ENCODE measurements at regions not wholly inside any gene's neighbourhood (a gene's known extent, or its start where the extent isn't known, plus 50 kb on each side); places are given as distances from the start of the nearest gene placed in this dataset.

DNA sequence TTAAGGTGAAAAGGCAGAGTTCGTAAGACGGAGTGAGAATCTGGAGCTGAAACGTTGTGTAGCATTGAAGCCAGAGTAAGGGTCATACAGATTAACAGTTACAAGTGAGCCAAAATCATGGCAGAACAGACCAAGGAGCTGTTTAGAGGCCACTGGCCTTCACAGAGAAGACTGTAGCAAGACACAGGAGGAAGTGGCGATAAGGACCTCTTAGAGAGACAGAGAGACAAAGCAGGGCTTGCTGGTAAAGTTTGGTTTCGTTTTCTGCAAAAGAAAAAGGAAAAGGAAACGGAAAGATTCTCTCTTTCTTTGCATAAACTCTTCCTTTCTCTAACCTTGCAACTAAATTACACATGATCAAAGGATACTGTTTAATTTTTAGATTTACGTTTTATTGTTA is 83.0 kb downstream of the AASDHPPT start:
- Histone ChIP-seq H3K4me3 (no peak overlapping the region), H3K27me3 (no peaks in the 10 kb centered on the region), H3K36me3 (no peaks in the 10 kb centered on the region), H3K27ac (no peak overlapping the region), H3K9me3 (no peaks in the 10 kb centered on the region), H3K4me1 (peaks cover 19% of the 10 kb centered on the region)
- intact Hi-C loops (cut with DNase I), result no loop called here
- no peak for DNase-seq (ENCODE audit: extremely low spot score in 2 of 2)
- TF ChIP-seq POLR2A (IDR thresholded peaks at IDR 0.05), result no peak
- TF ChIP-seq, protein P1, sequence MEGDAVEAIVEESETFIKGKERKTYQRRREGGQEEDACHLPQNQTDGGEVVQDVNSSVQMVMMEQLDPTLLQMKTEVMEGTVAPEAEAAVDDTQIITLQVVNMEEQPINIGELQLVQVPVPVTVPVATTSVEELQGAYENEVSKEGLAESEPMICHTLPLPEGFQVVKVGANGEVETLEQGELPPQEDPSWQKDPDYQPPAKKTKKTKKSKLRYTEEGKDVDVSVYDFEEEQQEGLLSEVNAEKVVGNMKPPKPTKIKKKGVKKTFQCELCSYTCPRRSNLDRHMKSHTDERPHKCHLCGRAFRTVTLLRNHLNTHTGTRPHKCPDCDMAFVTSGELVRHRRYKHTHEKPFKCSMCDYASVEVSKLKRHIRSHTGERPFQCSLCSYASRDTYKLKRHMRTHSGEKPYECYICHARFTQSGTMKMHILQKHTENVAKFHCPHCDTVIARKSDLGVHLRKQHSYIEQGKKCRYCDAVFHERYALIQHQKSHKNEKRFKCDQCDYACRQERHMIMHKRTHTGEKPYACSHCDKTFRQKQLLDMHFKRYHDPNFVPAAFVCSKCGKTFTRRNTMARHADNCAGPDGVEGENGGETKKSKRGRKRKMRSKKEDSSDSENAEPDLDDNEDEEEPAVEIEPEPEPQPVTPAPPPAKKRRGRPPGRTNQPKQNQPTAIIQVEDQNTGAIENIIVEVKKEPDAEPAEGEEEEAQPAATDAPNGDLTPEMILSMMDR (IDR thresholded peaks at IDR 0.05), result no peak
- TF ChIP-seq POLR2AphosphoS5 (IDR thresholded peaks at IDR 0.05; ENCODE audit: insufficient read depth in 1 of 2, low read depth in 1 of 2), result no peak

DNA sequence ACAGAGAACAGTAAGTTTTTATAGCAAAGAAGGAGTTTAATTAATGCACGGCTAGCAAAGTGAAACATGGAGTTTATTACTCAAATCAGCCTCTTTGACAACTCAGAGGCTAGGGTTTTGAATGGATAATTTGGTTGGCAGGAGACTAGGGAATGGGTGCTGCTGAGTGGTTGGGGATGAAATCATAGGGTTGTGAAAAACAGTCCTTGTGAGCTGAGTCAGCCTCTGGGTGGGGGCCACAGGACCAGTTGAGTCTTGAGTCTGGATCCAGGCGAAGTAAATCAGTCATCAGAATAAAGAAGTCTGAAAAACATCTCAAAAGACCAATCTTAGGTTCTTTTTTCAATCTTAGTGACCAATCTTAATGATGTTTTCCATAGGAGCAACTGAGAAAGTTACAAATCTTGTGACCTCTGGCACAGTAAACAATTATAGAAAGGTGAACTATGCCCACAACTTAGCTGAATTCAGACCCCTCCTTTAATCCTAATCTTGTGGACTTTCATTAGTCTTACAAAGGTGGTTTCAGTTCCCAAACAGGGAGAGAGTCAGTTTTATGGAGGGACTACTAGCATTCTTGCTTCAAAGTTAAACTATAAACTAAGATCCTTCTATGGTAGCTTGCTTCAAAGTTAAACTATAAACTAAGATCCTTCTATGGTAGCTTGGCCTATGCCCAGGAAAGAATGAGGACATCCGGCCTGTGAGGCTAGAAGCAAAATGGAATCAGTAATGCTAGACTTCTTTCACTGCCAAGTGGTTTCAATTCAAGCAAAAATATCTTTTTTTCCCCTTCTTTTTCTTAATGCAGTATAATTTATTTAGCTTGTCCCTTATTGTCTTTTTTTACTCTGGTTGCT is 84.5 kb downstream of the AASDHPPT start:
- intact Hi-C loops (cut with DNase I), result no loop called here
- Histone ChIP-seq H3K4me3 (no peak overlapping the region), H3K36me3 (no peaks in the 10 kb centered on the region), H3K27me3 (no peaks in the 10 kb centered on the region), H3K9me3 (peaks cover 9% of the 10 kb centered on the region), H3K27ac (no peak overlapping the region), H3K4me1 (peaks cover 13% of the 10 kb centered on the region)
- TF ChIP-seq POLR2A (IDR thresholded peaks at IDR 0.05), result no peak
- TF ChIP-seq POLR2AphosphoS5 (IDR thresholded peaks at IDR 0.05; ENCODE audit: insufficient read depth in 1 of 2, low read depth in 1 of 2), result no peak
- TF ChIP-seq, protein P1 (IDR thresholded peaks at IDR 0.05), result no peak
- DNase-seq (ENCODE audit: extremely low spot score in 2 of 2), result no peak

DNA sequence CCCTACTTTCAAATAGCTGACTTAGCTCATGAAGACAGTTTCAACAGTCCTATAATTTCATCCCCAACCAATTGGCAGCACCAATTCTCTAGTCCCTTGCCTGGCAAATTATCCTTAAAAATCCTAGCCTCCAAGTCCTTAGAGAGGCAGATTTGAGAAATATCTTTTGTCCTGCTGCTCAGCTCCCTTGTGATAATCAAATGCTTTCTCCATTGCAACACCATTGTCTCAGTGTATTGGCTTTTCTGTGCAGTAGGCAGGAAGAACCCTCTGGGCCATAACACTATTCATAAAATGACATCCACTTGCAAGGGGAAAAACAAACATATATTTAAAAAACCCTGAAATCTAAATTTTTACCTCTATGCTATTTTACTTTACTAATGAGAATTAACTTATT is 89.6 kb downstream of the AASDHPPT start:
- Histone ChIP-seq H3K9me3 (peaks cover 19% of the 10 kb centered on the region), H3K36me3 (no peaks in the 10 kb centered on the region), H3K4me1 (peaks cover under 1% of the 10 kb centered on the region), H3K4me3 (no peak overlapping the region), H3K27me3 (no peaks in the 10 kb centered on the region), H3K27ac (no peak overlapping the region)
- DNase-seq (ENCODE audit: extremely low spot score in 2 of 2), result no peak
- intact Hi-C loops (cut with DNase I), result no loop called here
- TF ChIP-seq POLR2AphosphoS5 (IDR thresholded peaks at IDR 0.05; ENCODE audit: insufficient read depth in 1 of 2, low read depth in 1 of 2) (no peak), POLR2A (IDR thresholded peaks at IDR 0.05) (no peak)
- TF ChIP-seq, protein P1 (IDR thresholded peaks at IDR 0.05), result no peak

DNA sequence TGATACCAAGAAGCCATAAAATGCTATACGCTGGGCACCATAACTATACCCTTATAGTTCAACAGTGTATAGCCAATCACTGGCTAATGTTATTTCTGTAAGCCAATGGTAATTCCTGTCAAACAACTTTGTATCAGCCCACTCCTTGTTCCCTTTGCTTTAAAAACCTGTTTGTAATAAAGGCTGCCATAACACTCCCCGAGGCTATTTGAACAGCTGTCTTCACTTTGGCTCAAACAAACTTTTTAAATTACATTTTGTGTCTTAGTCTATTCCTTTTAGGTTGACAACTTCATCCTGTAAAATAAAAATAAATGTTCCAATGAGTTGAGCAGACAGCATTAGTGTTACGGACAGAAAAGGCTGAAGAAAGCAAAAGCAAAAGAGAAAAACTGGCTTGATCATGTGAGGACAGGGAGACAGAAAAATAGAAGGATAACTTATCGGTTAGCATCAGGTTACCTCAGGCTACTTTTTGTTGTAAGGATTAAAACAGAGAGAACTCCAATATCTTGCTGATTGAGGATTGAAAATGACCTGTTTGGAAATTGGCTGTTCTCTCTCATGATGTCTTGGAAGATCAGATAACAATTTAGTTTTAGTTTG is 95.0 kb downstream of the AASDHPPT start:
- Histone ChIP-seq H3K4me1 (peaks cover 7% of the 10 kb centered on the region), H3K4me3 (peak overlapping the region in 1 of 2 donors; percentile 13), H3K9me3 (peaks cover 5% of the 10 kb centered on the region), H3K27me3 (no peaks in the 10 kb centered on the region), H3K27ac (peak overlapping the region; percentile 5), H3K36me3 (no peaks in the 10 kb centered on the region)
- DNase-seq (ENCODE audit: extremely low spot score in 2 of 2), result no peak
- TF ChIP-seq POLR2A (IDR thresholded peaks at IDR 0.05), result no peak
- peak in 1 of 2 donors; percentile 68 for TF ChIP-seq POLR2AphosphoS5 (IDR thresholded peaks at IDR 0.05; ENCODE audit: insufficient read depth in 1 of 2, low read depth in 1 of 2)
- TF ChIP-seq, protein P1 (IDR thresholded peaks at IDR 0.05), result no peak
- intact Hi-C loops (cut with DNase I), result no loop called here

DNA sequence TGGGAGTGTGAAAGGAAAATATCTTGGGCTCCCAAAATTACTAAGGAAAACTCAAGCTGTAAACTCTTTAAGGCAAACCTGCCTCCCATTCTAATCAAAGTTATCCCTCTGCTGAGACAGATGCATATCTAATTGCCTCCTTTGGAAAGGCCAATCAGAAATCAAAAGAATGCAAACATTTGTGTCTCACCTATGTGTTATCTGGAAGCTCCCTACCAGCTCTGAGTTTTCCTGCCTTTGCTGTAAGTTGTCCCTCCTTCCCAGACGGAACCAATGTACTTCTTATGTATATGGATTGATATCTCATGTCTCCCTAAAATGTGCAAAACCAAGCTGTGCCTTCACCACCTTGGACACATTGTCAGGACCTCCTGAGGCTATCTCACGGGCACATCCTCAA is 95.8 kb downstream of the AASDHPPT start:
- Histone ChIP-seq H3K9me3 (no peaks in the 10 kb centered on the region), H3K4me3 (no peak overlapping the region), H3K27me3 (no peaks in the 10 kb centered on the region), H3K4me1 (peaks cover 7% of the 10 kb centered on the region), H3K27ac (peak overlapping the region; percentile 5), H3K36me3 (no peaks in the 10 kb centered on the region)
- intact Hi-C loops (cut with DNase I), result no loop called here
- no peak for DNase-seq (ENCODE audit: extremely low spot score in 2 of 2)
- TF ChIP-seq, protein P1 (IDR thresholded peaks at IDR 0.05), result no peak
- no peak for TF ChIP-seq POLR2AphosphoS5 (IDR thresholded peaks at IDR 0.05; ENCODE audit: insufficient read depth in 1 of 2, low read depth in 1 of 2)

Data from vagina (tissue), 2 donors.